Activated naive CD4-positive, alpha-beta T cell treated with anti-CD3 and anti-CD28 coated beads, Interleukin-2, amount 10 ng/mL, durations not matched to agents 7 days and 5 days (primary cell): ENCODE measurements at regions not wholly inside any gene's neighbourhood (a gene's known extent, or its start where the extent isn't known, plus 50 kb on each side); places are given as distances from the start of the nearest gene placed in this dataset.
"Not testable (repeated sequence)": the region's sequence is repeated elsewhere in the genome, so short reads cannot be mapped to it uniquely, and the experiment has no call there.

Source experiments
- CTCF ChIA-PET: fragments of 350-600 bp; sonication (Branson Sonifier 250); formaldehyde crosslinking; loops from one replicate; lab custom pipeline; 2021; ENCODE audit warnings: antibody characterized with exemption; lab: Charles Lee
- DNase-seq: peaks from one replicate; pipeline ENCODE4 v3.0.0-alpha.2; 2020
- H3K27ac Mint-ChIP-seq: one replicate; pipeline ENCODE4 v1.8.0; 2021; ENCODE audit warnings: mild to moderate bottlenecking, moderate library complexity, mixed read lengths
- H3K27me3 Mint-ChIP-seq: one replicate; pipeline ENCODE4 v1.8.0; 2021; ENCODE audit warnings: mild to moderate bottlenecking, mixed read lengths
- H3K36me3 Mint-ChIP-seq: one replicate; pipeline ENCODE4 v1.8.0; 2021; ENCODE audit warnings: mixed read lengths
- H3K4me1 Mint-ChIP-seq: one replicate; pipeline ENCODE4 v1.8.0; 2021; ENCODE audit warnings: mixed read lengths
- H3K4me3 Mint-ChIP-seq: one replicate; pipeline ENCODE4 v1.8.0; 2021; ENCODE audit warnings: mild to moderate bottlenecking, moderate library complexity, mixed read lengths
- H3K9me3 Mint-ChIP-seq: one replicate; pipeline ENCODE4 v1.8.0; 2021; ENCODE audit warnings: mixed read lengths

DNA sequence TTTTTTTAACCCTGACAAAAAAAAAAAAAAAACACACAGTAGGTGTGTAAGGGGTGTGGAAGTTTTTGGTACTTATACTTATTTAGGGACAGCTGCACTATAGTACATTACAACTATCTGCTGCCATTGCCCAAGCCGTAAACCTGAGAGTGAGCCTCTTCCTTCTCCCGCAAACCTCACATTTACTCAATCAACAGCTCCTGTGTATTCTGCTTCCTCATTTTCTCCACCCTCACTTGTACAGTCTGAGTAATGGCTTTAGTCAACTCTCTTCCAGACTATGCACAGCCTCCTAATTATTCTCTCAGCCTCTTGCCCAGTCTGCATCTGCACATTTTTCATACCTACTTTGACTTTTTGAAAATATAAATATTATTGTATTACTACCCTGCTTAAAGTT is 362.0 kb downstream of the ADAM29 start:
- Mint-ChIP-seq H3K4me1 (no peaks in the 10 kb centered on the region), H3K4me3 (no peak overlapping the region), H3K36me3 (no peaks in the 10 kb centered on the region), H3K9me3 (peaks cover 4% of the 10 kb centered on the region), H3K27ac (no peak overlapping the region), H3K27me3 (no peaks in the 10 kb centered on the region)
- no peak for DNase-seq
- CTCF ChIA-PET, result no interaction called here

DNA sequence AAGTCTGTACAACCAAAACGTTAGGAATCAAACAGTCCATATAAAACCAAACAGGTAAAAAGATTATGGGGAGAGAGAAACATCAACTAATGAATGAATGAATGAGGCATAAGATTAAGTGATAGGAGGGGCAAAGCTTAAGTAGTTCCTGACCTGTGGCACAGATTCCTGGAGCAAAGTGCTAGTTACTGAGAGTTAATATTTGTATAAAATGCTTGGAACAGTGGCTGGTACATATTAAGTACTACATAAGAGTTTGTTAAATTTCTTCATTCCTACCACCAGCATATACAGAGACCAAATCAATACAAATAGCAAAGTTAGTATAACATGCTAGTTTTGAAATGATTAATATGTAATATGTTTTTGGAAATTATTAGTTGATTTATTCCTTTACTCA is 363.7 kb downstream of the ADAM29 start:
- H3K27me3 Mint-ChIP-seq, result no peaks in the 10 kb centered on the region
- CTCF ChIA-PET, result no interaction called here
- H3K27ac Mint-ChIP-seq, result no peak overlapping the region
- DNase-seq, result no peak
- H3K4me3 Mint-ChIP-seq, result no peak overlapping the region
- no peaks in the 10 kb centered on the region for H3K36me3 Mint-ChIP-seq
- peaks cover 4% of the 10 kb centered on the region for H3K9me3 Mint-ChIP-seq
- no peaks in the 10 kb centered on the region for H3K4me1 Mint-ChIP-seq

DNA sequence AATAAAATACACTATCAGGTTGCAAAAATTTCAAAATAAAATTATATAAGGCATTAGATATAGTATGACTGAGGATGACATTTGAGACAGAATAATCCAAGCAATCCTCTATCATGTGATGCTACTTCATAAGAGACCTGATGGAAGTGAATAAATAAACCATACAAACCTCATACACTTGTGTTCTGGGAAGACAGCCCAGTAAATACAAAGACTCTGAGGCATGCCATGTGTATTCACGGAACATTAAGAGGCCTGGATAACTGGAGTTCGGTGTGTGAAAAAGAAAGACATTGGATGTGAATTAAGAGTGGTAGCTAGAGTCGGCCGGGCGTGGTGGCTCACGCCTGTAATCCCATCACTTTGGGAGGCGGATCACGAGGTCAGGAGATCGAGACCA is 364.2 kb downstream of the ADAM29 start:
- H3K27ac Mint-ChIP-seq, result peak overlapping the region; percentile 43
- H3K4me1 Mint-ChIP-seq, result no peaks in the 10 kb centered on the region
- H3K27me3 Mint-ChIP-seq, result no peaks in the 10 kb centered on the region
- H3K9me3 Mint-ChIP-seq, result peaks cover 3% of the 10 kb centered on the region
- DNase-seq, result no peak
- H3K4me3 Mint-ChIP-seq, result no peak overlapping the region
- CTCF ChIA-PET, result no interaction called here
- H3K36me3 Mint-ChIP-seq, result no peaks in the 10 kb centered on the region

DNA sequence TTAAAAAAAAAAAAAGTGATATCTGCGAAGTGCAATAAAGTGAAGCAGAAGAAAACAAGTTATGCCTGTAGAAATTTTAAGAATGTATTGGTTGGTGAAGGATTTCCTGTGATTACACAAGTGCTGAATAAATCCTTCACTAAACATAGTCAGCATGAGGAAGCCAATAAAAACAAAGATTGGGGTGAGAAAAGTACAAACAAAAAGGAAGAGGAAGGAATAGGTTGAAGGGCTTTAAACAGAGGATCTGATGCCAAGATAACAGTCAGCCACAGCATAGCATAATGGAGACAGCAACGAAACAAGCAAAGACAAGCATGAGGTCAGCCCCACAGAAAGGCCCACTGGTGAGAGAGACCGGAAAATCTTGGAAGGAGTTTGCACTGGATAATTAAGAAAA is 372.2 kb downstream of the ADAM29 start:
- peak overlapping the region; percentile 1 for H3K27ac Mint-ChIP-seq
- H3K36me3 Mint-ChIP-seq, result no peaks in the 10 kb centered on the region
- DNase-seq, result no peak
- H3K4me1 Mint-ChIP-seq, result no peaks in the 10 kb centered on the region
- H3K4me3 Mint-ChIP-seq, result no peak overlapping the region
- H3K27me3 Mint-ChIP-seq, result no peaks in the 10 kb centered on the region
- peaks cover 6% of the 10 kb centered on the region for H3K9me3 Mint-ChIP-seq
- CTCF ChIA-PET, result no interaction called here

DNA sequence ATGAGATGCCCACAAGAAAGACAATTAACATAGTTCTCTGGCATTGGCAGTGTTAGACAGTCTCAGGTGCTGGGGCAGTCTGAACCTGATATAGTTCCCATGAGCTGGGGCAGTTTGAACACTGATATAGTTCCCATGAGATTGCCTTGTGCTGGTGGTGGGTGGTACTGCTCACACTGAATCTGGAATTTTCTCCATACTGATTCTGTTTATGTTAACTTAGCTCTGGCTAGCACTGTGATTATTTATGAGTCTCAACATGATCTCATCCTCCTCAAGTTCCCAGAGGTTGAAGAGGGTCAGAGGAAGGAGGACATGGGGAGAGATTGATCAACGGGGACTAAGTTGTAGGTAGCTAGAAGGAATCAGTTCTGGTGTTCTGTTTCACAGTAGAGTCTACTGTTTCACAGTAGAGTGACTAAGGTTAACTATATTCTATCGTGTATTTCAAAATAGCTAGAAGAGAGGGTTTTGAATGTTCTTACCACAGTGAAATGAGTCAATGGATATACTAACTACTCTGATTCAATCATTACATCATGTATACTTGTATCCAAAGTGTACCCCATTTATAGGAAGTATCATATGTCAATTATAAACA is 379.9 kb downstream of the ADAM29 start:
- Mint-ChIP-seq H3K4me1 (no peaks in the 10 kb centered on the region), H3K36me3 (no peaks in the 10 kb centered on the region), H3K27ac (no peak overlapping the region), H3K9me3 (peaks cover 1% of the 10 kb centered on the region), H3K4me3 (no peak overlapping the region), H3K27me3 (no peaks in the 10 kb centered on the region)
- no peak for DNase-seq
- CTCF ChIA-PET, result no interaction called here

DNA sequence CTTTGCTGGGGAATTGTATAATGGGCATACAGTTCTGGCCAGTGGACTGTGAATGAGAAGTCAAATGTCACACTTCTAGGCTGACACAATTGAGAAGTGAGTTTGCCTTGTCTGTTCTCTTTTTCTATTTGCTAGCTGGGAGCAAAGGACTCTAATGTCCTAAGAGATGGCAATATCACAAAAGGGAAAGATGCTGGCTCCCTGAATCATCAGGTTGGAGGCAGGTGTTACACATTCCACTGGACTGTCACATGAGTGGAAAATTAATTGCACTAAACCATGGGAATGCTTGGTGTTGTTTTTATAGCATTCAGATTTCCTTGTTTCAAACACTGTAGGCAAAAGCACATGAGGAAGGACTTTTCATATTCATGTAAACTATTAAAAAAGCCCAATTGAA is 388.3 kb downstream of the ADAM29 start:
- H3K4me3 Mint-ChIP-seq, result no peak overlapping the region
- CTCF ChIA-PET, result no interaction called here
- H3K27me3 Mint-ChIP-seq, result no peaks in the 10 kb centered on the region
- no peak overlapping the region for H3K27ac Mint-ChIP-seq
- no peak for DNase-seq
- H3K4me1 Mint-ChIP-seq, result no peaks in the 10 kb centered on the region
- no peaks in the 10 kb centered on the region for H3K9me3 Mint-ChIP-seq
- no peaks in the 10 kb centered on the region for H3K36me3 Mint-ChIP-seq

- no peaks in the 10 kb centered on the region for H3K4me1 Mint-ChIP-seq
- H3K27me3 Mint-ChIP-seq, result no peaks in the 10 kb centered on the region
- H3K27ac Mint-ChIP-seq, result no peak overlapping the region
- H3K4me3 Mint-ChIP-seq, result no peak overlapping the region
- DNase-seq, result no peak
- CTCF ChIA-PET, result no interaction called here
- H3K36me3 Mint-ChIP-seq, result no peaks in the 10 kb centered on the region
- H3K9me3 Mint-ChIP-seq, result no peaks in the 10 kb centered on the region
Measured at GRCh38 chr4:175307326-175307725, 389.2 kb downstream of the ADAM29 start.

GRCh38 chr4:175308236-175308635 is 390.1 kb downstream of the ADAM29 start:
- CTCF ChIA-PET, result no interaction called here
- DNase-seq, result no peak
- H3K36me3 Mint-ChIP-seq, result no peaks in the 10 kb centered on the region
- H3K27ac Mint-ChIP-seq, result no peak overlapping the region
- no peak overlapping the region for H3K4me3 Mint-ChIP-seq
- H3K4me1 Mint-ChIP-seq, result no peaks in the 10 kb centered on the region
- no peaks in the 10 kb centered on the region for H3K27me3 Mint-ChIP-seq
- no peaks in the 10 kb centered on the region for H3K9me3 Mint-ChIP-seq

GRCh38 chr4:175309041-175309440 is 390.9 kb downstream of the ADAM29 start:
- Mint-ChIP-seq H3K27ac (no peak overlapping the region), H3K4me1 (no peaks in the 10 kb centered on the region), H3K9me3 (no peaks in the 10 kb centered on the region), H3K36me3 (no peaks in the 10 kb centered on the region), H3K4me3 (no peak overlapping the region), H3K27me3 (no peaks in the 10 kb centered on the region)
- CTCF ChIA-PET, result no interaction called here
- no peak for DNase-seq

DNA sequence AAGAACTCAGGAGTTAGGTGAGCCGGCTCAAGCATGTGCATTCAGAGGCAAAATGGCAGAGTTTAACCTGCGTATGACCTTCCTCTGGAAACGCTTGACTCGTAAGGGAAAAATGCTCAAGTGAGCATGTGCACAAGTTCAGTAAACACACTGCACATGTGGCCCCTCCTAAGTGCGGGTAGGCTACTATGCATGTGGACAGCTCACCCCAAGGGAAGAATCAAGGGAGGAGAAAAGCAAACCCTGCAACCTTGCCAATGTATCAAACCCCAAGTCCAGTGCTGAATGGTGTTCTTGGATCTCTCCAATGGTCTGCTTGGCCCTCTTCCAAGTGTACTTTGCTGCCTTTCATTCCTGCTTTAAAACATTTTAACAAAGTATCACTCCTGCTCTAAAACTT is 407.1 kb downstream of the ADAM29 start:
- Mint-ChIP-seq H3K27me3 (no peaks in the 10 kb centered on the region), H3K9me3 (peaks cover 3% of the 10 kb centered on the region), H3K36me3 (no peaks in the 10 kb centered on the region), H3K4me1 (no peaks in the 10 kb centered on the region), H3K4me3 (no peak overlapping the region), H3K27ac (no peak overlapping the region)
- CTCF ChIA-PET, result no interaction called here
- DNase-seq, result no peak

DNA sequence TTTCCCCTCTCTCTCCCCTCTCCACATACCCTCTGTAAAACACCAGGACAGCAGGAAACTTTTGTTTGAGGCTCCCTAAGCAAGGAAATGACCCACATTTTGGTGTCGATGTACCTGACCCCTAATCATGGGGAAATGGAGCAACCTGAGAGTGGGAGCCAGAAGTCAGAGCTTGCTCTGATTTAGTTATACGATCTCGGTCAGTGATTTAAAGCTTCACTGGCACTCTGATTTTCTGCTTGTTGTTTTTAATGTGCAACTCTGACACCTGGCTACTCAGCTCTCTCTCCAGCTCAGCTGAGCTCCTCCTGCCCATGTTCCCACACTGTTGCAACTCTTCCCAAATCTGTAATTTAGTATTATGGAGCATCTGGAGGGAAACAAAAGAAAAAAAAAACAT is 408.6 kb downstream of the ADAM29 start:
- DNase-seq, result no peak
- H3K27me3 Mint-ChIP-seq, result no peaks in the 10 kb centered on the region
- H3K36me3 Mint-ChIP-seq, result no peaks in the 10 kb centered on the region
- no peaks in the 10 kb centered on the region for H3K4me1 Mint-ChIP-seq
- H3K4me3 Mint-ChIP-seq, result no peak overlapping the region
- H3K27ac Mint-ChIP-seq, result no peak overlapping the region
- H3K9me3 Mint-ChIP-seq, result peaks cover 5% of the 10 kb centered on the region
- CTCF ChIA-PET, result no interaction called here

DNA sequence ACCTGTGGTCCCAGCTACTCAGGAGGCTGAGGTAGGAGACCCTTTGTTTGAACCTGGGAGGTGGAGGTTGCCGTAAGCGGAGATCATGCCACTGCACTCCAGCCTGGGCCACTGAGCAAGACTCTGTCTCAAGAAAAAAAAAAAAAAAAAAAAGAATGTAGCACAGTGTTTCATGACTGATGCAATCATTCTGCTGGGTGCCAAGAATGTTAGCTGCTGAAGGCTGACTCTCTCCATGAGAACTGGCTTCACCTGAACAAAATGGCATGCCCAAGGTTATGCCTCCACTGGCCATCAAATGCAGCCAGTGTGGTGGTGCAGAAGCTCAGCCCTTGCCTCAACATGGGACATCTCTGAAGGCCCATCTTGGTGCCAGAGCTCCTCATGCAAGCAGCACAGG is 412.1 kb downstream of the ADAM29 start:
- no peak for DNase-seq
- H3K4me3 Mint-ChIP-seq, result no peak overlapping the region
- H3K4me1 Mint-ChIP-seq, result no peaks in the 10 kb centered on the region
- peaks cover 4% of the 10 kb centered on the region for H3K9me3 Mint-ChIP-seq
- no peaks in the 10 kb centered on the region for H3K27me3 Mint-ChIP-seq
- no peaks in the 10 kb centered on the region for H3K36me3 Mint-ChIP-seq
- H3K27ac Mint-ChIP-seq, result no peak overlapping the region
- CTCF ChIA-PET, result no interaction called here

DNA sequence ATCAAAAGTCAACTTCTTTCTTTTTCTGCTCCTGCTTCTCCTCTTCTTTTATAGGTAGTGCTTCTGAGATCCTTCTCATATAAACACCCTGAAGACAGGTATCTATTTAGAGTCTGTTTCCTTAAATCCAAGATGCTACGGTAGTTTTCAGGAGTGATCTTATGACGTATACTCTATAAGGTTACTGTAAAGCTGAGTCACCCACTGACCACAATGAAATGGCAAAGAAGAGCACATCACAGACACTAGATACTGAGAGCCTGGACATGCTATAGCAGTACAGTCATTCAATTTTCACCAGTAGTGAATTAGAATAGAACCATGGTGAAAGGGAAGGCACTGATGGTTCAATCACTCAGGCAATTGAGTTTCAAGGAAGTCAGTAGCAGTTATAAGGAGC is 412.5 kb downstream of the ADAM29 start:
- Mint-ChIP-seq H3K9me3 (peaks cover 4% of the 10 kb centered on the region), H3K4me3 (no peak overlapping the region), H3K4me1 (no peaks in the 10 kb centered on the region), H3K27me3 (no peaks in the 10 kb centered on the region), H3K36me3 (no peaks in the 10 kb centered on the region), H3K27ac (no peak overlapping the region)
- no peak for DNase-seq
- CTCF ChIA-PET, result no interaction called here

DNA sequence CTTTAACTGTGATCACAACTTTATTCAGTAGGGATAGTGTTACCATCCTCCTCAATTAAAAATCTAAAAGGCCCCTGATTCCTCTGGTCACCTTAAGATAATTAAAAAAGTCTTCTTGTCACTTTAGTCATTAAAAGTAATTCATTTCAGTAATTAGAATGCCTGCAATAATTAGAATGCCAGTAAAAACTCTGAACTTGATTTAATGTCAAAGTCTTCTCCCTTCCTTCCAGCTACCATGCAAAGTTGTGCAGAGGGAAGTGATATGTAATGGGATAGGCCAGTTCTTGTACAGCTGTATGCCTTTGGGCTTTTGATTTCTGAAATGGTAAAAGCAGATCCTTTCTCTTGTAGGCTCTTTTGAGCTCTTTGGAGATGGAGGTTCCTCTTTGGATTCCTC is 417.2 kb downstream of the ADAM29 start:
- no peak overlapping the region for H3K4me3 Mint-ChIP-seq
- H3K4me1 Mint-ChIP-seq, result no peaks in the 10 kb centered on the region
- CTCF ChIA-PET, result no interaction called here
- no peaks in the 10 kb centered on the region for H3K36me3 Mint-ChIP-seq
- no peaks in the 10 kb centered on the region for H3K27me3 Mint-ChIP-seq
- peaks cover 4% of the 10 kb centered on the region for H3K9me3 Mint-ChIP-seq
- no peak for DNase-seq
- no peak overlapping the region for H3K27ac Mint-ChIP-seq

DNA sequence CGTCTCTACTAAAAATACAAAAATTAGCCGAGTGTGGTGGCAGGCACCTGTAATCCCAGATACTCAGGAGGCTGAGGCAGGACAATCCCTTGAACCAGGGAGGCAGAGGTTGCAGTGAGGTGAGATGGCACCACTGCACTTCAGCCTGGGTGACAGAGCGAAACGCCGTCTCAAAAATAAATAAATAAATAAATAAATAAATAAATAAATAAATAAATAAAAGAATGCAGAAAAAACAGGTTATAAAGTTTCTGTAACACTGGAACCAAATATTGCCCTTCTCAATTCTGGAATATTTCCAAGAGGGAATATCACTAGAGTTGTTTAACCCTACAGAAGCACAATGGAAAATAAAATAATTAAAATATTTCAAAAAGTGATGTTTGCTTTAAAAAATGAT is 418.4 kb downstream of the ADAM29 start:
- H3K36me3 Mint-ChIP-seq, H3K4me1 Mint-ChIP-seq, H3K9me3 Mint-ChIP-seq, H3K4me3 Mint-ChIP-seq, H3K27ac Mint-ChIP-seq, DNase-seq, H3K27me3 Mint-ChIP-seq, CTCF ChIA-PET: not testable (repeated sequence)

GRCh38 chr4:175339100-175339707 is 421.0 kb downstream of the ADAM29 start:
- no peaks in the 10 kb centered on the region for H3K4me1 Mint-ChIP-seq
- CTCF ChIA-PET, result no interaction called here

More at GRCh38 chr4:175339100-175339707, 421.0 kb downstream of the ADAM29 start:
- no peaks in the 10 kb centered on the region for H3K36me3 Mint-ChIP-seq
- H3K27ac Mint-ChIP-seq, result no peak overlapping the region
- H3K9me3 Mint-ChIP-seq, result peaks cover 6% of the 10 kb centered on the region
- no peak for DNase-seq
- no peak overlapping the region for H3K4me3 Mint-ChIP-seq
- no peaks in the 10 kb centered on the region for H3K27me3 Mint-ChIP-seq
